Neuron (in vitro differentiated cells): ENCODE measurements at regions not wholly inside any gene's neighbourhood (a gene's known extent, or its start where the extent isn't known, plus 50 kb on each side); places are given as distances from the start of the nearest gene placed in this dataset.

ENCODE experiments used
- H2AFZ ChIP-seq: one replicate; pipeline ENCODE4 v1.6.1; 2013; ENCODE audit warnings: low read depth, mild to moderate bottlenecking, inconsistent platforms, low read length, moderate library complexity
- H3K27me3 ChIP-seq: one replicate; pipeline ENCODE4 v1.6.1; 2013; ENCODE audit warnings: low read length; ENCODE audit not compliant: insufficient read depth
- H3K36me3 ChIP-seq: one replicate; pipeline ENCODE4 v1.6.1; 2013; ENCODE audit warnings: low read length; ENCODE audit not compliant: insufficient read depth
- H3K4me1 ChIP-seq: one replicate; pipeline ENCODE4 v1.6.1; 2013; ENCODE audit warnings: low read length; ENCODE audit not compliant: insufficient read depth
- H3K4me3 ChIP-seq: 2 replicates; pipeline ENCODE4 v1.5.1; 2013; ENCODE audit warnings: mild to moderate bottlenecking, low read length, moderate library complexity
- H3K9me3 ChIP-seq: one replicate; pipeline ENCODE4 v1.6.1; 2013; ENCODE audit warnings: low read length

DNA sequence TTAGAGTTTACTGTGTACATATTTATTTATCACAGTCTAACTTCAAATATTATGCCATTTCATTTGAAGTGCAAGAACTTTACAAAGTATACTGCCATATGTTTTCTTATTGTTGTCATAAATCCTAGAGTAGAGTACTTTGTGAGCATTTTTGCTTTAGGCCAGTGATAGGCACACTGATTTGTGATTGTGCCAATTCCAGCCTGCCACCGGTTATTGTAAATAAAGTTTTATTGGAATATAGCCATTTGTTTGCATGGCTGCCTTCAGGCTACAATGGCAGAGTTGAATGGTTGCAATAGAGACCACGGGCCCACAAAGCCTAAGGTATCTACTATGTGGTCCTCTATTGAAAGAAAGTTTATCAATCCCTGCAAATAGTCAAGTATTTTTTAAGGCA lies 175.8 kb upstream of the GALNT2 start:
- no peaks in the 10 kb centered on the region for H3K4me1 ChIP-seq
- H3K4me3 ChIP-seq, result no peak overlapping the region
- no peaks in the 10 kb centered on the region for H3K36me3 ChIP-seq
- no peaks in the 10 kb centered on the region for H3K9me3 ChIP-seq
- H3K27me3 ChIP-seq, result no peaks in the 10 kb centered on the region
- no peak overlapping the region for H2AFZ ChIP-seq

DNA sequence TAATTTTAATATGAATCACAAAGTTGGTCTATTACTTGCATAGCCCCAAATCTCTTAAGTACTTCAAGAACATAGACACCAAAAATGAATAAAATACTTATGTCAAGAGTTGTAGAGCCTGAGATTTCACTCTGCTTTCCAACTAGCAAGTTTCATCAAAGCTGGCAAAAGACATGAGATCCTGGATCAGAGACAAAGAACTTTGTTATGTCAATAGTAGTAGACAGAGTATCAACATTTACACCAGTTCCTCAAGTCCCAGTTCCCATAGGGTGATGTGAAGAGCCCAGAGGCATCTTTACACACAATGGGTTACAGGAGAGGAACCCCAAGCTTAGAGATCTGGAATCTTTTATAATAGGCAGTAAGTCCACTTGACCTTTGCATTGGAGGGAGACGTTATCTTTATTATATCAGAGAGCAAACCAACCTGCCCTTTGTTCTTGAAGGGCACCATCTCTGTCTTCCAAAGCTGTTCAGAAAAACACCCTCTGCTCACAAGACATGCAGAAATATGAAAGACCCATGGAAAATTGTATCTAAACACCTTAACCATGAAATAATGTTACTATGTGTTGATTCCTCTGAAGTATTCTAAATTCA lies 174.4 kb upstream of the GALNT2 start:
- Histone ChIP-seq H3K4me3 (no peak overlapping the region), H2AFZ (no peak overlapping the region), H3K27me3 (no peaks in the 10 kb centered on the region), H3K9me3 (no peaks in the 10 kb centered on the region), H3K4me1 (no peaks in the 10 kb centered on the region), H3K36me3 (no peaks in the 10 kb centered on the region)

- Histone ChIP-seq H2AFZ (no peak overlapping the region), H3K36me3 (no peaks in the 10 kb centered on the region), H3K4me1 (no peaks in the 10 kb centered on the region), H3K9me3 (no peaks in the 10 kb centered on the region), H3K27me3 (no peaks in the 10 kb centered on the region), H3K4me3 (no peak overlapping the region)
Measured at GRCh38 chr1:229893762-229894444, 173.1 kb upstream of the GALNT2 start.

GRCh38 chr1:229894532-229894931 lies 172.5 kb upstream of the GALNT2 start:
- Histone ChIP-seq H3K4me1 (no peaks in the 10 kb centered on the region), H3K4me3 (no peak overlapping the region), H3K27me3 (no peaks in the 10 kb centered on the region), H3K9me3 (no peaks in the 10 kb centered on the region), H3K36me3 (no peaks in the 10 kb centered on the region), H2AFZ (no peak overlapping the region)

GRCh38 chr1:229895605-229896004 lies 171.4 kb upstream of the GALNT2 start:
- H3K4me3 ChIP-seq, result no peak overlapping the region

GRCh38 chr1:229896306-229896705 lies 170.7 kb upstream of the GALNT2 start:
- no peaks in the 10 kb centered on the region for H3K9me3 ChIP-seq
- no peaks in the 10 kb centered on the region for H3K36me3 ChIP-seq
- H2AFZ ChIP-seq, result no peak overlapping the region
- no peak overlapping the region for H3K4me3 ChIP-seq
- H3K4me1 ChIP-seq, result no peaks in the 10 kb centered on the region
- H3K27me3 ChIP-seq, result no peaks in the 10 kb centered on the region

More at GRCh38 chr1:229895605-229896004, 171.4 kb upstream of the GALNT2 start:
- Histone ChIP-seq H3K36me3 (no peaks in the 10 kb centered on the region), H2AFZ (no peak overlapping the region), H3K27me3 (no peaks in the 10 kb centered on the region), H3K9me3 (no peaks in the 10 kb centered on the region), H3K4me1 (no peaks in the 10 kb centered on the region)

DNA sequence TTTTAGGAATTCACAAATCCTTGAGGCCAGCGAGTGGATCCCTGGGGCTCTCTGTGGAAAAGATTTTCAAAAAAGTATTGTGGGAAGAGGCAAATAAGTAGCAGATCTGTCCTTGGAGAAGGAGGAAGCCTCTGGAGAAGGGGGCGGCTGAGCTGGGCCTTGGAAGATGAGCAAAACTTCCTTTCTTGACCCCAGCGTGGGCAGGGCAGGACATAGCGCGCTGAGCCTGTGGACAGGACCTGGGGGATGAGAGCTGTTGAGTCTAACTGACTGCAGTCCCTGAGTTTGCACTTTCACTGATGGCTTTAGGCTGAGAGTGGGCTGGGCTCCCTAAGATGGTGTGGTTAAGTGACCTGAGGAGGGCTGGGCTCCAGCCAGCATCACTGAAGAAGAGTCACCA lies 170.2 kb upstream of the GALNT2 start:
- no peaks in the 10 kb centered on the region for H3K4me1 ChIP-seq
- H2AFZ ChIP-seq, result no peak overlapping the region

GRCh38 chr1:229897501-229897900 lies 169.5 kb upstream of the GALNT2 start:
- peak overlapping the region; percentile 46 for H2AFZ ChIP-seq
- H3K36me3 ChIP-seq, result no peaks in the 10 kb centered on the region
- no peaks in the 10 kb centered on the region for H3K4me1 ChIP-seq
- no peaks in the 10 kb centered on the region for H3K27me3 ChIP-seq
- H3K9me3 ChIP-seq, result no peaks in the 10 kb centered on the region
- no peak overlapping the region for H3K4me3 ChIP-seq

More for the DNA sequence above, 170.2 kb upstream of the GALNT2 start:
- Histone ChIP-seq H3K9me3 (no peaks in the 10 kb centered on the region), H3K36me3 (no peaks in the 10 kb centered on the region), H3K4me3 (no peak overlapping the region), H3K27me3 (no peaks in the 10 kb centered on the region)

- H3K9me3 ChIP-seq, result no peaks in the 10 kb centered on the region
- H3K4me1 ChIP-seq, result no peaks in the 10 kb centered on the region
- H3K27me3 ChIP-seq, result no peaks in the 10 kb centered on the region
- no peak overlapping the region for H2AFZ ChIP-seq
- no peak overlapping the region for H3K4me3 ChIP-seq
- H3K36me3 ChIP-seq, result no peaks in the 10 kb centered on the region
Measured at GRCh38 chr1:229900220-229900619, 166.8 kb upstream of the GALNT2 start.

DNA sequence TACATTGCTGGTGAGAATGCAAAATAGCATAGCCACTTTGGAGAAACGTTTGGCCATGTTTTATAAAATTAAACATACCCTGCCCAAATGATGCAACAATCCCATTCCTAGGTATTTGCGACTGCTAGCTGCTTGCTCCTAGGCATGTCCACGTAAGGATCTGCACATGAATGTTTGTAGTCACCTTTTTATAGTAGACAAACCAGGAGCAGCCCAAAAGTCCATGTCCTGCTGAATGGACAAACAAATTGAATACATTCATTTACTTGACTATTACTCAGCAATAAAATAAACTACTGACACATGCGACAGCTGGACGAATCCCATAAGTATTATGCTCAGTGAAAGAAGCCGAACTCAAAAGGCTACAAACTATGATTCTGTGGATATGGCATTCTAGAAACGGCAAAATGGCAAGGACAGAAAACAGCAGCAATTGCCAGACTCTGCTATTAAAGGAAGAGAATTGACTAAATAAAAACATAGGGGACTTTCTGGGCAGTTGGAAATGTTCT lies 161.9 kb upstream of the GALNT2 start:
- H3K4me1 ChIP-seq, result no peaks in the 10 kb centered on the region
- no peak overlapping the region for H3K4me3 ChIP-seq
- H3K36me3 ChIP-seq, result no peaks in the 10 kb centered on the region
- no peak overlapping the region for H2AFZ ChIP-seq
- H3K9me3 ChIP-seq, result no peaks in the 10 kb centered on the region
- H3K27me3 ChIP-seq, result peaks cover 5% of the 10 kb centered on the region

GRCh38 chr1:229905652-229906051 lies 161.4 kb upstream of the GALNT2 start:
- Histone ChIP-seq H2AFZ (no peak overlapping the region), H3K4me3 (no peak overlapping the region), H3K27me3 (peaks cover 5% of the 10 kb centered on the region), H3K36me3 (no peaks in the 10 kb centered on the region), H3K9me3 (no peaks in the 10 kb centered on the region), H3K4me1 (no peaks in the 10 kb centered on the region)

DNA sequence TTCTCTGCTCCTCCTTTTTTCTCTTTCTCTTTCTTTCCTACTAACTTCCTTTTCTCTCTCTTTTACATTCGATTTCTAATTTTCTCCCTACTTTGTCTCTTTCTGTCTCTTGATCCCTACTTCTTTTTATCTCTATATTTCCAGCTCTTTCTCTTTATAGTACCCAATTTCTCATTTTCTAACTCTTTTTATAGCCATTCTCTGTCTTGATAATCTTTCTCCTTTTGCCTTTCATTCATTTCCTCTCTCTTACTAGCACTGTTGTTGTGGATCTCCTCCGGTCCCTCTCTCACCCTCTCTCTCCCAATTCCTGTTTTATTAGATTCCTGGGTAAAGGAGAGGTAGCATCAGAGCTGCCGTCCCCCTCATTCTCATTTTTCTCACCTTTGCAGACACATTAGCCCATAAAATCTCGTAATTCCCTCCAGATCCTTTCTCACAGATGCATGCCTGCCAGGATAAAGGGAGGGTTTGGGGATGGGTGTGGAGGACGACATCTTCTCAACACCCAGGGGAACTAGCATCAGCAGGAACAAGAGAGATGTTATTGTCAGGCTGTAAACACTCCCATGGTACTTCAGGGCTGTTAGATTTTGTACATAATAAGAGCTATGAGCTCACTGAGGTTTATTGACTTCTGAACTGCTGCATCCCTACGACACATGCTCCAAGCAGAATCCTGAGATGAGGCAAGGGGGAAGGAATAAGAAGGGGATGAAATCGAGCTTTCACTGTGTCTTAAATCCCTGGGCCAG lies 159.0 kb upstream of the GALNT2 start:
- Histone ChIP-seq H3K9me3 (no peaks in the 10 kb centered on the region), H3K36me3 (no peaks in the 10 kb centered on the region), H3K27me3 (peaks cover 8% of the 10 kb centered on the region), H3K4me3 (no peak overlapping the region), H2AFZ (no peak overlapping the region), H3K4me1 (no peaks in the 10 kb centered on the region)

GRCh38 chr1:229908689-229909088 lies 158.3 kb upstream of the GALNT2 start:
- H3K27me3 ChIP-seq, result peaks cover 8% of the 10 kb centered on the region
- H3K36me3 ChIP-seq, result no peaks in the 10 kb centered on the region
- H3K4me1 ChIP-seq, result no peaks in the 10 kb centered on the region
- no peaks in the 10 kb centered on the region for H3K9me3 ChIP-seq
- H2AFZ ChIP-seq, result no peak overlapping the region
- H3K4me3 ChIP-seq, result no peak overlapping the region
